ENCODE measurements at regions not wholly inside any gene's neighbourhood (a gene's known extent, or its start where the extent isn't known, plus 50 kb on each side); places are given as distances from the start of the nearest gene placed in this dataset.

GRCh38 chrX:5054852-5055251 is 1173.8 kb downstream of the NLGN4X start:
- DNase-seq = no peak

GRCh38 chrX:5051831-5052491 is 1176.7 kb downstream of the NLGN4X start:
- DNase-seq = peak; percentile 68

GRCh38 chrX:5042563-5042962 is 1186.1 kb downstream of the NLGN4X start:
- no peak for DNase-seq

GRCh38 chrX:5031792-5032191 is 1196.9 kb downstream of the NLGN4X start:
- DNase-seq = no peak

- no peak for DNase-seq
Observed at GRCh38 chrX:5015451-5015850, 1213.2 kb downstream of the NLGN4X start.

GRCh38 chrX:4994855-4995254 is 1233.8 kb downstream of the NLGN4X start:
- DNase-seq = no peak

- no peak for DNase-seq
Observed at GRCh38 chrX:4978613-4979012, 1250.1 kb downstream of the NLGN4X start.

GRCh38 chrX:4971646-4972045 is 1257.0 kb downstream of the NLGN4X start:
- no peak for DNase-seq

GRCh38 chrX:4964112-4964511 is 1250.7 kb upstream of the PRKX start:
- DNase-seq = no peak

GRCh38 chrX:4963432-4963831 is 1250.0 kb upstream of the PRKX start:
- no peak for DNase-seq

- DNase-seq = no peak
Observed at GRCh38 chrX:4944767-4945166, 1231.3 kb upstream of the PRKX start.

GRCh38 chrX:4936315-4936714 is 1222.9 kb upstream of the PRKX start:
- no peak for DNase-seq

- peak; percentile 90 for DNase-seq
Observed at GRCh38 chrX:4935846-4936245, 1222.4 kb upstream of the PRKX start.

- no peak for DNase-seq
Observed at GRCh38 chrX:4935401-4935800, 1222.0 kb upstream of the PRKX start.

GRCh38 chrX:4932790-4933189 is 1219.3 kb upstream of the PRKX start:
- no peak for DNase-seq

GRCh38 chrX:4930426-4930825 is 1217.0 kb upstream of the PRKX start:
- DNase-seq = no peak

- DNase-seq = no peak
Observed at GRCh38 chrX:4925911-4926310, 1212.5 kb upstream of the PRKX start.

- no peak for DNase-seq
Observed at GRCh38 chrX:4909348-4909747, 1195.9 kb upstream of the PRKX start.

- peak; percentile 7 for DNase-seq
Observed at GRCh38 chrX:4905576-4905975, 1192.1 kb upstream of the PRKX start.

GRCh38 chrX:4881277-4881676 is 1167.8 kb upstream of the PRKX start:
- no peak for DNase-seq

- DNase-seq = no peak
Observed at GRCh38 chrX:4878640-4879039, 1165.2 kb upstream of the PRKX start.

GRCh38 chrX:4876268-4876667 is 1162.8 kb upstream of the PRKX start:
- no peak for DNase-seq

GRCh38 chrX:4851534-4851933 is 1138.1 kb upstream of the PRKX start:
- no peak for DNase-seq

- DNase-seq = no peak
Observed at GRCh38 chrX:4850312-4850711, 1136.9 kb upstream of the PRKX start.

- no peak for DNase-seq
Observed at GRCh38 chrX:4844376-4844775, 1130.9 kb upstream of the PRKX start.
